ENCODE measurements at regions not wholly inside any gene's neighbourhood (a gene's known extent, or its start where the extent isn't known, plus 50 kb on each side); places are given as distances from the start of the nearest gene placed in this dataset.

DNA sequence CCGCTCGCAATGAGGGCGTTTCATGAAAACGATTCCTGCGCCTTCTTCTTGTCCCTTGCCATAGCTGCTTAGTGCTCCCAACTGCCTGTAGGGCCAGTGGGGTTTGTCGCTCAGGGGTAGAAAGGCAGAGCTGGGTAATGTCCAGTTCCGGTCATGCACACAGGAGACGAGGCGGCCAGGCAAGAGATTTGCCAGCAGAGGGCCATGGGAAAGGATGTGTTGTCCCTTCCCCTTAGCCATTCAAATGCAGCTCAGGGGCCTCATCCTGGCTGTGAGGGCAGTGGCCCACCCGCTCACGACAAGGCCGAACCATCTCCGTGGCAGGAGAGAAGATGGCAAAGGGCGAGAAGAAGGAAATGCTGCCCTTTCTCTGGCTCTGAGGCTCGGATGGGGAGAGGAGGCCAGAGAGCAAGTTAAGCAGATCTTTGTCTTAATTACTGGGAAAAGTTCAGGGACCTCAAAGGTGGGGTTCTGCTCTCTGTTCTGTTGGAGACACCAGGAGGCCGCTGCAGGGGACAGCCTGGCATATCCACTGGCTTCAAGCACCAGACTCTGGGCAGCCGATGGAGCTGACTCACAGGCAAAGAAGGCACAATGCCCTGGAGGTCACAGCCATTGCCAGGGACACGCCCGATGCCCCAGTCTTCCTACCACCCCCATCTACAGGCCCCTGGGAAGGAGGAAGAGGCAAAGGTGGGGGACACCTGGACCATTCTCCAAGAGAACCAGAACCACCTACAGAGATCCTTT is 534.8 kb upstream of the MGMT start:
- TF ChIP-seq, protein P1, sequence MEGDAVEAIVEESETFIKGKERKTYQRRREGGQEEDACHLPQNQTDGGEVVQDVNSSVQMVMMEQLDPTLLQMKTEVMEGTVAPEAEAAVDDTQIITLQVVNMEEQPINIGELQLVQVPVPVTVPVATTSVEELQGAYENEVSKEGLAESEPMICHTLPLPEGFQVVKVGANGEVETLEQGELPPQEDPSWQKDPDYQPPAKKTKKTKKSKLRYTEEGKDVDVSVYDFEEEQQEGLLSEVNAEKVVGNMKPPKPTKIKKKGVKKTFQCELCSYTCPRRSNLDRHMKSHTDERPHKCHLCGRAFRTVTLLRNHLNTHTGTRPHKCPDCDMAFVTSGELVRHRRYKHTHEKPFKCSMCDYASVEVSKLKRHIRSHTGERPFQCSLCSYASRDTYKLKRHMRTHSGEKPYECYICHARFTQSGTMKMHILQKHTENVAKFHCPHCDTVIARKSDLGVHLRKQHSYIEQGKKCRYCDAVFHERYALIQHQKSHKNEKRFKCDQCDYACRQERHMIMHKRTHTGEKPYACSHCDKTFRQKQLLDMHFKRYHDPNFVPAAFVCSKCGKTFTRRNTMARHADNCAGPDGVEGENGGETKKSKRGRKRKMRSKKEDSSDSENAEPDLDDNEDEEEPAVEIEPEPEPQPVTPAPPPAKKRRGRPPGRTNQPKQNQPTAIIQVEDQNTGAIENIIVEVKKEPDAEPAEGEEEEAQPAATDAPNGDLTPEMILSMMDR (IDR thresholded peaks at IDR 0.05) = no peak
- TF ChIP-seq POLR2A (IDR thresholded peaks at IDR 0.05) = no peak
- no peaks in the 10 kb centered on the region for H3K27me3 ChIP-seq
- peaks cover 0 to 7% of the 10 kb centered on the region in 2 donors for H3K4me1 ChIP-seq
- DNase-seq = no peak
- intact Hi-C loops (cut with DNase I; ENCODE audit: low total_unique reads) = no loop called here
- H3K9me3 ChIP-seq = no peaks in the 10 kb centered on the region
- no peaks in the 10 kb centered on the region for H3K36me3 ChIP-seq
- no peak overlapping the region for H3K27ac ChIP-seq
- H3K4me3 ChIP-seq = no peak overlapping the region

DNA sequence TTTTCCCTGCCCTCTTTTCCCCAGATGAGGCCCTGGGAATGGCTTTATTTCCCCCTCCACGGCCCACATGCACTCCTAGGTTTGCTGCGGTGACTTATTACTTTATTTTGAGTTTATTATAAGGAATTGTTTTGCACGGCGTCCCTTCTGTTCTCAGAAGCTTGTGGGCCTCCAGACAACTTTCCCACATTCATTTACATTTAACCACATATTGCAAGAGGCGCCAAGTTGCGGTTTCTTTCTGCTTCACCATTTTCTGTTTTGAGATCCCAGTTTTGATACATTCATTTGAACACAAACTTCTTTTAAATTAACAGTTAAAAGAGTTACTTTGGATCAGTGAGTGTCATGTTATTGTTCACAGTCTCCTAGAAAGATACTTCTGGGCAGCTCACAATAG is 532.5 kb upstream of the MGMT start:
- DNase-seq = no peak
- H3K4me1 ChIP-seq = no peaks in the 10 kb centered on the region
- H3K4me3 ChIP-seq = no peak overlapping the region
- H3K9me3 ChIP-seq = no peaks in the 10 kb centered on the region
- intact Hi-C loops (cut with DNase I; ENCODE audit: low total_unique reads) = no loop called here
- no peak overlapping the region for H3K27ac ChIP-seq
- H3K36me3 ChIP-seq = no peaks in the 10 kb centered on the region
- TF ChIP-seq POLR2A (IDR thresholded peaks at IDR 0.05) = no peak
- TF ChIP-seq, protein P1 (IDR thresholded peaks at IDR 0.05) = no peak
- H3K27me3 ChIP-seq = no peaks in the 10 kb centered on the region

DNA sequence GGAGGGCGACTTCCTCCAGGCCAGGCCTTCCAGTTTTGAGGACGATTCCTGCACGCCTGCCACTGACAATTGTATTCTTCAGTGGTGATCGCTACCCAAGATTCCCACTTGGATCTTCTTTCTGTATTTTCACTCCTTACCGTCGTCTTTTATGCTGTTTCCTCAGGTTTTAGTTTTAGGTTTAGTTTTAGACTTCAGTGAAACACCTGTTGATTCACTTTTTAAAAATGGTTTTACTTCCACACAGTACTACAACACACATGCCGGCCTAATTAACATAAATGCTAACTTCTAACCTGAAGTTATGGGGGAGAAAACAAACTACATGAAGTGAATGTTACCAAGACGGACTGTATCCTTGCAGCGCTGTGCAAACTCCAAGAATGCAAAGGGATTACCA is 530.6 kb upstream of the MGMT start:
- DNase-seq = no peak
- no peaks in the 10 kb centered on the region for H3K4me1 ChIP-seq
- intact Hi-C loops (cut with DNase I; ENCODE audit: low total_unique reads) = no loop called here
- H3K9me3 ChIP-seq = no peaks in the 10 kb centered on the region
- no peak for TF ChIP-seq POLR2A (IDR thresholded peaks at IDR 0.05)
- TF ChIP-seq, protein P1 (IDR thresholded peaks at IDR 0.05) = no peak
- H3K36me3 ChIP-seq = no peaks in the 10 kb centered on the region
- H3K27me3 ChIP-seq = no peaks in the 10 kb centered on the region
- no peak overlapping the region for H3K27ac ChIP-seq
- H3K4me3 ChIP-seq = no peak overlapping the region

DNA sequence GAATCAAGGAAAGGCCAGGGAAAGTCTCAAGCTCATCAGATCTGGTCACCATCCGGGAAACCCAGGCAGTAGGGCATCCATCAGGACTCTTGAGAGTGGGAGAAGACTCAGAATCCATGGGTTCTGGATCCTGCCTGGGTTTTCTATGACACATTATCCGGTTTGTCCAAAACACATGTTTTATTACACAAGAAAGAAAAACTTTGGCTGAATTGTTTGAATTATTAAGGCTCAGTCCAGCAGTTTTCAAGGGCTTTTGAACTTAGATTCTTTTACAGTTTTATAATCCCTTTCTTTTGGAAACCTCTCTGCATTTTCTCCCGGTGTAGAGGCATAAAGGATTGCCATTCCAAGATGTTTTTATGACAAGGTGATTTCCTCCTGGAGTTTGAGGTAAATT is 528.5 kb upstream of the MGMT start:
- intact Hi-C loops (cut with DNase I; ENCODE audit: low total_unique reads) = no loop called here
- no peak overlapping the region for H3K27ac ChIP-seq
- no peak for TF ChIP-seq POLR2A (IDR thresholded peaks at IDR 0.05)
- TF ChIP-seq, protein P1 (IDR thresholded peaks at IDR 0.05) = no peak
- no peaks in the 10 kb centered on the region for H3K36me3 ChIP-seq
- H3K27me3 ChIP-seq = no peaks in the 10 kb centered on the region
- no peaks in the 10 kb centered on the region for H3K9me3 ChIP-seq
- H3K4me1 ChIP-seq = no peaks in the 10 kb centered on the region
- no peak for DNase-seq
- H3K4me3 ChIP-seq = no peak overlapping the region

DNA sequence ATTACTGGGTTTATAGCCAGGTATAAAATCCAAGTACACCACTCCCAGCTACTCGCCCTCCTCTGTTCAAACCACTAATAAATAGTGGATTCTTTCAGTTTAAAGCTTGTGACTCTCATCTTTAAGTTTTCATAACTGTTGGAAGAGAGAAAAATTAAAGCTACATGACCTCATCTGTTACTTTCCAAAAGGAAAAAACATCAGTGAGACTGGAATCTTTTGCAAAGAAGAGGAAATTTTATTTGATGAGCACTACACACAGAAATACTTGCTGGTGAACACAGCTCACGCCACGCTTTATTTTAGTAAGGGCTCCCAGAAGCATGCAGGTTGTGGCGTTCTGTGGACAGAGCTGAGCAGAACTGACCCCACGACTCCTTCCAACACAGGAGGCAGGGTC is 527.0 kb upstream of the MGMT start:
- intact Hi-C loops (cut with DNase I; ENCODE audit: low total_unique reads) = no loop called here
- H3K27me3 ChIP-seq = no peaks in the 10 kb centered on the region

More for the DNA sequence above, 527.0 kb upstream of the MGMT start:
- Histone ChIP-seq H3K9me3 (no peaks in the 10 kb centered on the region), H3K4me1 (no peaks in the 10 kb centered on the region), H3K36me3 (no peaks in the 10 kb centered on the region), H3K4me3 (no peak overlapping the region), H3K27ac (no peak overlapping the region)
- TF ChIP-seq POLR2A (IDR thresholded peaks at IDR 0.05) = no peak
- TF ChIP-seq, protein P1 (IDR thresholded peaks at IDR 0.05) = no peak
- no peak for DNase-seq

Data from uterus (tissue), 3 donors.